CD4-positive, alpha-beta T cell treated with Interleukin-17A for 4 hours (primary cell): ENCODE measurements at regions not wholly inside any gene's neighbourhood (a gene's known extent, or its start where the extent isn't known, plus 50 kb on each side); places are given as distances from the start of the nearest gene placed in this dataset.

Experiments
- DNase-seq: peaks from one replicate; pipeline ENCODE4 v3.0.0-alpha.2; 2020; ENCODE audit warnings: mixed read lengths

DNA sequence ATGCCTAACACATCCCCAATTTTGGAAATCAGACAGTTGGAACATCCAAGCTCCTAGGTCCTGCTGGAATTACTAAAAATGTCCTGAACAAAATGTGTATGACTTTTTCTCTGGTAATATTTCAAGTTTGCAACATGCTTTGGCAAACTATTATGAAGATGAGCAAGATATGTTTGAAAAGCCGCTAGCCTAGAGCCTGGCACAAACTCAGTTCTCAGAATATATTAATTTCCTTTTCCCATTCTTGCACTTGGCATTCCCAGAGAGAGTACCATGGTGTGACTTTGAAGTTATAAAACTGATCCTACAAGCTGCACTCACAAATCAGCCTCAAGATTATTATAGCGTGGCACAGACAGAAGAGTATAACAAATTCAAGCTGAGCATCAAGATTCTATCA lies 1031.1 kb downstream of the NTRK3 start:
- no peak for DNase-seq

DNA sequence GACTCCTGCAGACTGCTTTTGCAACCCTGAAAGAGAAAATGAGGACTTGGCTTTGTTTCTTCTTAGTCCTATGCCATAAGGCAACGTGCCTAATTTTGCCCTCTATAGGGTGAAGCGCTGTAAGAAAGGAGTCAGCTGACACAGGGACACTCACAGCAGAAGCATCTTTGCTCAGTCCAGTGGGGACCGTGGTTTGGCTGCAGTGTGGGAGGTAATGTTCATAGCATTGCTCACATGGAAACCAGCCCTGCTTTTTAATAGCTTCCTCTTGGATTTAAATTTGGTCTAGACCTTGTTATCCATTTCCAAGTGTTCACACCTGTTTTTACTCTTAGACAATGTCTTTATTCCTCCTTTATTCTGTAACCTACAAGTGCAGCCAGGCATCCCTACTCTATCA lies 1032.1 kb downstream of the NTRK3 start:
- DNase-seq = no peak

DNA sequence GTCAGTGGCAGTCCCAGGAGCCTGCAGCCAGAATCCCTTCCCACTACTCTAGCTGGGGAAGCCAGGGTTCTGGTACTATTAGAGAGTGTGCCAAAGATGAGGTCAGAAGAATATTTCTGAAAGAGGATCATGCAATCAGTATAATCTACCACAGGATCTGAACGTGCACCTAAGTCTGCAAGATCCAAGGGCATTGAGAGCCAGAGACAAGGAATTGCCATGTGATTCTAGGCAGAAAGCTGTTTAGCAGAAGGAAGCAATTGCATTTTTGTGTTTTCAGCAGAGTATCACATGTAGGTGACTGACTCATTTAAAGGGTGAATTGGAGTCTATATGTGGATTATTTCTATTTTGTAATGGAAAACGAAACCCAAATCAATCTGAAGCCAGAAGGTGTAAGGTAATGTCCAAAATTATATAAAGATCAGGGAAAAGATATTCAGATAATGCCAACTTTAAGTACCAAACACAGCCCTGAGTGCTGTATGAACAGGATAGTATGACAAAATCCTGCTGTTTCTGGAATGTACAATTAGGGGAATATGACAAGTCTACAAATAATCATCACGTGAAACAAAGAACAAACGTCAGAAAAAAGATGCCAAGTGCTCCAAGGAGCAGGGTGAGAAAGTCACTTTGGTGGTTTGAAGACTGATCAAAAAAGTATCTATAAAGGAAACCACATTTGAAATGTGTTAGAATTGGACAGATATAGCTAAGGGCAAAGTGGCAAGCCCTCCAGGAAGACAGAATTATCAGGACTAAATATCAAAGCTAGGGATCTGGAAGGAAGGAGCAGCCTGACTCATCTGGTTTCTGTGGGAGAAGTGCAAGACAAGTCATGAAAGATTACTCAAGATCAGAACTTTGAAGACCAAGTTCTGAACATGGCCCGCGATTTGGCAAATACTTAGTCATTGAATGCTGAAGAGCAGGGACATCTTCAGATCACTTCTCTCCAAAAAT lies 1036.6 kb downstream of the NTRK3 start:
- DNase-seq = no peak

DNA sequence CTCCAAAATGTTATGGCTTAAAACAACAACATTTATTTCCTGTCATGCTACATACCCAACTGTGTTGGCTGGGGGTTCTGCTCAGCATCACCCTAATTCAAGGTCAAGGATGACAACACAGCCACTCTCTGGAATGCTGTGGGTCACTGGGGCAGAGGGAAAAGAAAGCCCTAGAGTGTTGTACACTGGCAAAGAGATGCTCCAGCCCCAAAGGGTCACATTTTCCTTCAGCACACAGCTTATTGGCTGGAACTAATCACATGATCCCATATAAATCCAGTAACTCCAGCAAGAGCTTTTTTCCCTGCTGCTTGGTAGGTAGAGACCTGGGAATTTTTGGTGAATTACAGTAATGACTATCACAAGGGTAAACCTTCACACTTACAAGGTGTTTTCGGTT lies 1041.4 kb downstream of the NTRK3 start:
- no peak for DNase-seq

DNA sequence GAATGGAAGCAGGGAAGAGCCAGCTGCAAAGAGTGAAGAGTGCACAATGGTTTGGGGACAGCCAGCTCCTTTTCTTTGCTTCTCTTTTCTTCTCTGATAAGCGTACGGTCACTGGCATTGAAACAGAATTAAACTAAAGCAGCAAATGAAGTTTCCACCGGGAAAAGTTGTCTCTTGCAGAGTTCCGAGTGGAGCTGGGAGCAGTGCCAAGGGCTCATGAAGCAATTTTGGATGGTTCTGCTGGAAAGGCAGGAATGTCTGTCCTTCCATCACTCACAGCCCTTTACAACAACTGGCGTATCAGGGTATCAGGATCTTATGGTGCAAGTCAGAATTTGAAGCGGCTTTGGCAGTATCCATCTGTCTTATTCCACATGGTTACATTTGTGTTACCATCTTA lies 1042.9 kb downstream of the NTRK3 start:
- DNase-seq = no peak

DNA sequence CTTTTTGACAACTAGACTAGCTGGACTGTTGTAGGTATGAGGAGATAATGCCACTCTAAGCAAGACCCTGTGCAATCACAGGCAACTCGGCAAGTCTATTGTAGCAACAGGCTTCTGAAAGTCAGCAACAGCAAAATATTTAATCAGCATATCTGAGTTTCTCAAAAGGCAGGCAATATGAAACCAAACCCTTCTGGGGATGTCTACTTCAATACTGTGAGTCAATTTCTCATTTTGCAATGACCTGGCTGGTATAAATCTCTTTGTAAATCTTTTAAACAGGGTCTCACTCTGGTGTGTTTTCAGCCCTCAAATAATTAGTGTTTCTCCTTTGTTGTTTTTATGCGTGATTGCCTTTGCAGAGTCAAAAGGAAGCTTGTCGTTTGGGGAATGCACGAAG lies 1044.5 kb downstream of the NTRK3 start:
- DNase-seq = no peak

DNA sequence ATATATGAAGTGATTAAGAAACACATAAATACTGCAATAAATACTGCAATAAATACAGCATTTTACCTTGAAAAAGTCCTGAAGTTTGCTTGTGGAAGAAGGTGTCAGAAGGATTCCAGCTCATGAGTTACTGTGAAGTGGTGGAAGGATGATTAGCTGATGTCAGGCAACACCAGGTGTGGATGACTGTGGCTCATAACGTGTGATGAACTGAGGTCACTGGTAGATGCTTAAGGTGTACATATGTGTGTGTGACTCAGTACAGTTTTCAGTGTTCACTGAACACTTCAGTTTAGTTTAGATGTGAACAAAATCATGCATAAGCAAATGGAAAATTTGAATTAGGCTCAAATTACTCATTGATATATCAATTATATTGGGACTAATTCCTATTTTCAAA lies 1045.0 kb downstream of the NTRK3 start:
- no peak for DNase-seq

DNA sequence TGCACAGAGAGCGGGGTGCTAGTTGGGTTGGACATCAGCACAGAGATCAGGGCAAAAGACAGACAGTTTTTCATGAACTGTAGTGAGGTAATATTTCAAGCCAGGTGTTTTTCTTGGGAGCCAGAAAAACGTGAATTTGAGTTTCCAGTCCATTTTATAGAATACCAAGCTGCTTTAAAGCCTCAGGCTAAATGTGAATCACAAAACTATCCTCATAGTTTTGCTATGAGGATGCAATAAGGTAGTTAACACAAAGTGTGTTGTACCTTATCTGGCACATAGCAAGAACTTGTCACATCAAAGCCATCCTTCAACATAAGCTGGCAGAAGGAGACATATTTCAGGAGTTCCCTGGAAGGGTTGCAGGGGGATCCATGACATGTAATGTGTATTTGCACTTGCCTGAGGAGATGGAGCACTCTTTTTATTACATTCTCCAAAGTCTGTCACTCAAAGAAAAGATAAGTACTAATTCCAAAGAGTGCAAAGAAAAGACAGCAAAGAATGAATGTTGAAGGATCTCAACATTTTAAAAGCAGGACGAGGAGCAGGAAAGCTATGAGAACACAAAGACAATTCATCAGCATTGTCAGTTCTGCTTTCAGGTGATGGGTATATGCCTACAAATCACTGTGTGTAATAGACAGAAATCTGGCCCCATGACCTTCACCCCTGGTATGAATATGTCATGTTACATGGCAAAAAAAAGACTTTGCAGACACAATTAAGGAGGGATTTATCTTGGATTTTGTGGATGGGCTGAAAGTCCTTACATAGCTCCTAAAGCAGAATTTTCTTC lies 1046.4 kb downstream of the NTRK3 start:
- DNase-seq = no peak

DNA sequence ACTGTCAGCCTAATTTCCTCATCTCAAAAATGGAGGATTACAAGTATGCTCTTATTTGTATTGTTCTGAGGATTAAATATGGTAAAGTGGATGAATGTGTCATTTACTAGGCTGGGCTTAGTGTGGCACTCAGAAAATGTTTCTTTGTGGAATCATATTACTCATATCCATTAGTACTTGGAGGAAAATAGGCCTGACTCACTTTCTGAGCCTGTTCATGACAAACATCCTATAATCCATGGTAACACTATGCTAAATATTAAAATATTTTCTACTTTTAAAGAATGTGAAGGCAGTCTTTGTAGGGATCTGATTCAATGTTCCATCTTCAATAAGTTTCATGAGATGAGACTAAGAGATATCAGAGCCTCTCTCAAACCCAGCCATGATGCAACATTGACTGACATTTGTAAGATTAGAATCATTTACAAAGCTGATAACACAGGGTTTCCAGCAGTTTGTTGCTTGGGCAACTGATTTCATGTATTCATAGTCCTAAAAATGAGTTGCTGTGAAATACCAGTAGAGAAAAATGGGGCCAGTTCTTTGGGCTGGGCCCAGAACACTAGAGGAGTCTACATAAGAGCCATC lies 1048.5 kb downstream of the NTRK3 start:
- no peak for DNase-seq

DNA sequence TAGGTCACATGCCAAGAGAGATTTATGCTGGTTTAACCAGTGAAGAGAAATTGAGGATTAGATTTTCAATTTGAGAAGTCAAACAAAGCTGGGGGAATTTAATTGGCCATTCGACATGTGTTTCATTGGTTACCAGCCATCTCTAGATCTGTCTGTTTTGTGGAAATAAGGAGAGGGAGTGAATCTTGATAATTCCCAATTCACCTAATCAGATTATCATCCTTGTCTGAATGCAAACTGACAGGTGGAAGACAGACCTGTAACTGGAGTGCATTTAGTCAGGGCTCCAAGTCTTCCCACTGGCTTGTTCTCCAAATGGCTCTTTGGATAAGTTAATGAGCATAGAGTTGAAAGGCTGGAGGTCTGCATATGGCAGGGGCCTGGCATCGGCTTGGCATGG lies 1049.3 kb downstream of the NTRK3 start:
- DNase-seq = no peak

DNA sequence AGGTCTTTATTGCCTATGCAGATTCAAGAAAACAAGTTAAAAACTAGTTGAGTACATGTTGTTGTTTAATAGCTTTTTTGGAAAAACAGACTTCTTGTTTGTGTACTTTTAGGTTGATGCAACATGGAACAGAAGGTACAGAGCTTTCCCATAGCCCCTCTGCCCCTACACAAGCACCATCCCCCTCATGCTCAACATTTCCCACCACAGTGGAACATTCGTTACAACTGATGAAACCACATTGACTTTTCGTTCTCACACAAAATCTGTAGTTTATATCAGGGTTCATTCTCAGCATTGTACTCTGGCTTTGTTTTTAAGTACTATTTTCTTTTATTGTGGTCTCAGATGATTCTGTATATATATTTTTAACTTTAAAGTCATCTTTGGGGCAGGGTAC lies 1054.6 kb downstream of the NTRK3 start:
- DNase-seq = no peak

DNA sequence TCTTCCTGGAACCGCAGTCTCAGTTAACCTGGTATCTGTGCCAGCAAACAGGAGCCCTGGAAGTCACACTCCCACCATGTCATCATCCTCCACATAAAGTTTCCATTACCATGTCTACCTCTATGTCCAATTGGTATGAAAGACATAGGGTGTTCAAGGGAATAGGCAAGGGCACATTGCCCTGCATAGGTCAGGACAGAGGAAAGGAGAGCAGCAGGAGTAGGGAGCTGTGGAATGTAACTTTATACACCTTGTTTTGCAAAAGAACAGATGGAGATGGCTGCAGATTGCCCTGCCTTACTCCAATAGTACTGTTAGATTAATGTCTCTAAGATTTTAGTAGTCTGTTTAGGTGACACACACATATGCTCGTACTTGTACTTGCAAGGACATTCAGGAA lies 1056.4 kb downstream of the NTRK3 start:
- no peak for DNase-seq

DNA sequence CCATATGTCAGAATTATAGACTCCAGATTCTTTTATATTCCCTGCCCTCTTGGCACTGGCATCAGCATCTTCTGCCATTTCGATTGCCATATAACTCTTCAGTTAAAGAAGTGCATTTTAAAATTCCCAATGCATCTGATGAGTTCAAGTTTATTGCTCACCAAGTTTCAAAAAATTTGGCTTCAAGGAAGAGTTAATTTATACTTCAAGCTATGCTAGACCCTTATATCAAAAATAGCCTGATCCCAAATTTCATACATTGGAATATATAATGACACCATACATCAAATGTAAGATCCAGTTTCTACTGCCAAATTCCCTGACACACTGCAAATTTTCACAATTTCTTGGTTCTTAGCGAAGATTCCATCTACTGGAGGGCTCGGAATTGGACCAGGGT lies 1058.6 kb downstream of the NTRK3 start:
- no peak for DNase-seq

DNA sequence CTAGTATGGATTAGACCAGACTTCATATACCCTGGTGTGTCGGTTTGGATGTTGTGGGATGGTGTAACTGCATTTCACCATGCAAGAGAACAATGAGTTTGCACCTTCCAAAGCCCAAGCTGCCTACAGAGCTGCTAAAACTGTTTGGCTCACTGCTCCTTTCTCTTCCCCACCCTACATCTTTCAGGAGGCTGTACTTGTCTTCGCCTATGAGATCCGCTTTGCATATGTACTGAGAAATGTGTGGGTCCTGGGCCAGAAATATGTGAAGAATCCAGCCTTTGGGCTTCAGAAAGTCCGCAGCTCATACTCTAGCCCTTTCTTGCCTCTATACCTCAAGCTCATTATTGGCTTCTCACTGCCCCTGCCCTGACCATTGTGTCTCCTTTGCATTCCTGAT lies 1060.0 kb downstream of the NTRK3 start:
- no peak for DNase-seq

DNA sequence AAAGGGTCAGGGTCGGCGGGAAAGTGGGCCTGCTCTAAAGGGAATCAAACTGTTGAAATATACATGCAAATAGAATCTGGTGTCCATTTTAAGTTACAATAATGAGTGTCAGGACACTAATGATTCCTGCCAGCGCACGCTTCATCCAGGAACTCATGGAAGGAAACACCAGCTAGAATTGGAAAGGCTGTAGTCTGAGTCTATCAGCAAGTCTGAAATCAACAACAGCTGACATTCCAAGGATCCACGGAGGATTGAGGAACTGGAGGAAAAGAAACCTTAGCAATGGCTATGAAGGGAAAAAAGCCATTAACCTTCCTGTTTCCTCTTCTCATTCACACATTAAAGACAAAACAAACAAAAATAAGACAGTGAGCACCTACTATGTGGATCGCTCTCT lies 1063.1 kb downstream of the NTRK3 start:
- no peak for DNase-seq

DNA sequence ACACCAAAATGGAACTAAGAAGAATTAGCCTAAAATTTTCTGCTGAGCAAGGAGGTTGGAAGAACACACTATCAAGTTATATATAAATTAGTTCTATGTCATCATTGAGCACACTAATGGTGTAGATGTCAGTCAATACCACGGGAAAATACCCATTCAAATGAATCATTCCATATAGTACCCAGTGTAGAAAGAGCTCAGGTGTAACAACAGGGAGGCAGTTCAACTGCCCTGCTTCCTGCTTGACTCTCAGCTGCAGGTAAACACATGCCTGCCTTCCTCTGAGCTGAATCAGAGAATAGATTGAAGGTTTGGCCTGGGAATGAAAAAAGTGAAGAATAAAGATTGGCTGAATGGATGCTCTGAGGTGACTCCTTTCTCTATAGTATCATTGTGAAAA lies 1088.0 kb downstream of the AGBL1 start:
- DNase-seq = no peak

DNA sequence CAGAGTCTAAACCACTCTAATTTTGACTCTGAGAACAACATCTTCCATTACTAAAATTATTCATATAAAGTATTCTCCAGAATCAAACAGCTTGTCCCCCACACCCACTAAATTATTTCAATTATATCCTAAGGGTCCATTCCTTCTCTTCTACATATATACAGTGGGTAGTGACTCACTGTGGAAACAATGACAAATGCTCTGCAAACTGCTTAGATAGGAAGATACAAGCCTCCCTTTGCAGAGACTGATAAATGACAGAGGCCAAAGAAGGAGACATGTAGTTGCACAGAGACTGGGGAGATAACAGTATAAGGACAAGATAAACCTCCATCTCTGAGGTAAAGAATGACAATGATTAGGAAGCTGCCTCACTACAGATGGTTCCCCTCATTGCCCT lies 1087.4 kb downstream of the AGBL1 start:
- DNase-seq = no peak

DNA sequence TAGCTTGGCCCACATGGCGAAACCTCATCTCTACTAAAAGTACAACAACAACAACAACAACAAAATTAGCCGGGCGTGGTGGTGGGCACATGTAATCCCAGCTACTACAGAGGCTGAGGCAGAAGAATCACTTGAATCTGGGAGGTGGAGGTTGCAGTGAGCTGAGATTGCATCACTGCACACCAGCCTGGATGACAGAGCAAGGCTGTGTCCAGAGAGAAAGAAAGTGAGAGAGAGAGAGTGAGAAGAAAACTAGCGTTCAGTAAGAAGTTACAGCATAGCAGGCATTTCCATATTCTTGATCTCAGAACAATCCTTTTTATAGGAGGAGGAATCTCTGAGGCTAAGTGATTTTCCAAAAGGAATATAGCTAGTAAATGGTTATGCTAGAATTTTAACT lies 1076.1 kb downstream of the AGBL1 start:
- no peak for DNase-seq

DNA sequence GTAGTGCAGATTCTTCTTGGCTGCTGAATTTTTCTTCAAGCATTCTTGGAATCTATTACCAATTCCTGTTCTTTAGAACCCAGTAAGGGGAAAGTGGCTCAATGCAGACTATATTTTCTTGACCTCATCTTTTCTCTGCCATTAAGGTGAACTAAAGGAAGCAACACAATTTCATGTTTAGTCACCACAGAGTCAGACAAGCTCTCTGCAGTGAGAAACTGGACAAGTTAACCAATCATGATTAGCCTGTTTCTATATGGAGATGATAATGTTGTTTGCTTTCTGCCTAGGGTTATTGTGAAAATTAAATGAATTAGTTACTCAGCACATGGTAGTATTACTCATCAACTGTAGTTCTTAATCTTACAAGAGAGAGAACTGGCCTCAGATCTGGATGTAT lies 1075.1 kb downstream of the AGBL1 start:
- DNase-seq = no peak

DNA sequence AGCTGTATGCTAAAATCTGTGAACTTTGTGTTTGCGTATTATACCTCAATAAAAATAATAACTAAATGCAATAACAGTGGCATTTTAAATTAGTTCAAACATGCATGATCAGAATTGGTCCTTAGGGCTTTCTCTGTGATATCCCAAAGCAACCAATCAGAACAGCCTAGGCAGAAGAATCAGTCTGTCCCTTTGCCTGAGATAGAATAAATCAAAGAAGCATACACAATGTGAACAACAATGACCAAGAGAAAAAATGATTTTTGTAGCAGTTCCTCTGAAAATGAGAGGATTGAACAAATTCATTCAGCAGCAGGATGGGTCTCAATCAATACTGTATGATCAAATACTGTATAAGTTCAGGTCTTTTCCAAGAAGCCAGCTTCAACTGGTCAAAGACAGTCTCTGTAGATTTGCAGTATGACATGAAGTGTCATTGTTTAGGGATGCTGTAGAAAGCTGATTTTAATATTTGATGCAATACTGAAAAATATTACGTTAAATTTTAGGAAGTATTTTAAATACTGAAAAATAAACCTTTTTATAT lies 1071.6 kb downstream of the AGBL1 start:
- no peak for DNase-seq

DNA sequence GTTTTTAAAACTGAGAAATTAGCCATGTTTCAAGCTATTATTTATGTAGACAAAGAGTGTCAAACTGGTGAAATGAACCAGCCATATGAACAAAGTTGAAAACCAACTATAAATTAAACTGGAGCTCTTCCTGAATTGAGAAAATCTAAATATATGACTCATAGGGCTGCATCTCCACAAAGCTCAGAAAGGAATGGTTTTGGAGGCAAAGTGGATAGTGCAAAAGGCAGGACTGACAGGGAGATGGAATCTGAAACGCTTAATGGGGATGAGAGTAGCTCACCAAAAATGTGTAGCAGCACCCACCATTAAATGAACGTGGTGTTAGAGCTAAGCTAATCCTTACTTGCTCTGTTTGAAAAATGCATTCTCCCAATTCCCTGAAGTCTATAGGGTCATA lies 1066.0 kb downstream of the AGBL1 start:
- no peak for DNase-seq

DNA sequence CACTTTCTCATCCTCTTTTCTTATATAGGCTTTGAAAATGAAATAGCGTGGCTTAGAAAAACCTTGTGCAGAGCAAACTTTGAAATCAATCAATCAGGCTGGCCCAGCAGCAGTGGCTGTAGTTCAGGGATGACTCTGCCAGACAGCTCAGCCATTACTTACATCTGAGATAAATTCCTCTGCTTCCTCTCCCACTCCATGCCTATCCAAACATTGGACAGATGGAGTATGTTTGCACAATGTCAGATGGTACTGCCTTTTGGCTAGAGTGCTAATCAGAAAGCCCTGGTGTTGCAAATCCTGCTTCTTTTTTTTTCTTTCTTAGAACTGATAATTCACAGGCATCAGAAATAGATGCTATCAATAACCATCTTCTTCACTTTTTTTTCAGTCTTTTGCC lies 1065.1 kb downstream of the AGBL1 start:
- no peak for DNase-seq

DNA sequence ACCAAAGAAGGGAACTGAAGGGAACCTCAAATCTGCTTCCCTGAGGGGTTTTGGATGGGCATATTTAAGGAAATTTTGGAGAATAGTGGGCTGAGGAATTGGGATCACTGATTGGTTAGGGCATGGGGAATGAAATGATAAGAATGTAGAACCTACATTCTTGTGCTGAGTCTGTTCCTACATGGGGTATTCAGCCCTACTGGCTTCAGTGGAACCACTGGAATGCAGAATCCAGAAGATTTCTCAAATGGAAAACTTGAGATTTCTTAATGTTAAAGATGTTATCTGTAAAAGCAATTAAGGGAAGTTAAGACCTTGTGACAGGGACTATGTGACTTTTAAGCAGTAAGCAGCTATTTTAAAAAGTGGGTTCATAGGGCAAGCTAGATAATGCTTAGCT lies 1062.4 kb downstream of the AGBL1 start:
- no peak for DNase-seq

DNA sequence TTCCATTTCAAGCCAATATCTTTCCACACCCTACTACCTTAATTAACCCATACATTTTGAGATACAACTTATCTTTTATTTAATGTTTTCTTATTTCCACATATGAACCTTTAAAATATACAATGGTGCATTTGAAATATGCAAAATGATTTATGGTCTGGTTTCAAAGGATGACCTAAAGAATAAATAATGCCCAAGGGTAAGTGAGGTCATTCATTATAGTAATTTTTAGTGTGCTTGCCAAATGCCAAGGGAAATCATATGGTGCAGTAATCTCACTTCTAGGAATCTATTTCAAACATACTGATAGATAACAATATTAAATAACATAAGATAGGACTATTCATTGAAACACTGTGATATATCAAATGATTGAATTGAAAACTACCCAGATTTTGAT lies 1055.4 kb downstream of the AGBL1 start:
- DNase-seq = no peak
